Tongue (tissue), 1 donor: ENCODE measurements at regions not wholly inside any gene's neighbourhood (a gene's known extent, or its start where the extent isn't known, plus 50 kb on each side); places are given as distances from the start of the nearest gene placed in this dataset.
"Not testable (repeated sequence)": the region's sequence is repeated elsewhere in the genome, so short reads cannot be mapped to it uniquely, and the experiment has no call there.

Experiments used
- DNase-seq: peaks from one replicate; pipeline ENCODE4 v3.0.0-alpha.2; 2015

- DNase-seq = not testable (repeated sequence)
Measured at GRCh38 chr1:232415481-232415880, 214.5 kb downstream of the SIPA1L2 start.

GRCh38 chr1:232414100-232414499 is 215.8 kb downstream of the SIPA1L2 start:
- DNase-seq = no peak

- DNase-seq = no peak
Measured at GRCh38 chr1:232413674-232414073, 216.3 kb downstream of the SIPA1L2 start.

GRCh38 chr1:232409584-232409983 is 220.3 kb downstream of the SIPA1L2 start:
- DNase-seq = no peak

- DNase-seq = no peak
Measured at GRCh38 chr1:232407120-232407519, 222.8 kb downstream of the SIPA1L2 start.

GRCh38 chr1:232405781-232406180 is 224.2 kb downstream of the SIPA1L2 start:
- no peak for DNase-seq

GRCh38 chr1:232404981-232405731 is 224.8 kb downstream of the SIPA1L2 start:
- no peak for DNase-seq

GRCh38 chr1:232404227-232404626 is 225.7 kb downstream of the SIPA1L2 start:
- no peak for DNase-seq

GRCh38 chr1:232403017-232403714 is 226.8 kb downstream of the SIPA1L2 start:
- no peak for DNase-seq

- no peak for DNase-seq
Measured at GRCh38 chr1:232398823-232399222, 231.1 kb downstream of the SIPA1L2 start.

GRCh38 chr1:232393444-232394146 is 236.3 kb downstream of the SIPA1L2 start:
- no peak for DNase-seq

GRCh38 chr1:232393010-232393409 is 236.9 kb downstream of the SIPA1L2 start:
- no peak for DNase-seq

GRCh38 chr1:232390590-232390989 is 239.3 kb downstream of the SIPA1L2 start:
- no peak for DNase-seq

GRCh38 chr1:232389744-232390143 is 240.2 kb downstream of the SIPA1L2 start:
- no peak for DNase-seq

GRCh38 chr1:232388363-232388762 is 241.6 kb downstream of the SIPA1L2 start:
- DNase-seq = no peak

GRCh38 chr1:232386721-232387510 is 243.0 kb downstream of the SIPA1L2 start:
- DNase-seq = no peak

GRCh38 chr1:232386294-232386693 is 243.6 kb downstream of the SIPA1L2 start:
- DNase-seq = peak; percentile 19

GRCh38 chr1:232385221-232385620 is 244.7 kb downstream of the SIPA1L2 start:
- DNase-seq = no peak

- no peak for DNase-seq
Measured at GRCh38 chr1:232384171-232384883, 245.6 kb downstream of the SIPA1L2 start.

GRCh38 chr1:232383455-232384123 is 246.3 kb downstream of the SIPA1L2 start:
- DNase-seq = no peak

- no peak for DNase-seq
Measured at GRCh38 chr1:232382671-232383070, 247.3 kb downstream of the SIPA1L2 start.
